Nephron (organoid): ENCODE measurements at regions not wholly inside any gene's neighbourhood (a gene's known extent, or its start where the extent isn't known, plus 50 kb on each side); places are given as distances from the start of the nearest gene placed in this dataset.

ENCODE experiments used
- H3K27ac Mint-ChIP-seq, 3 experiments: 2 replicates each; pipeline ENCODE4 v1.8.0; 2020; ENCODE audit warnings: mixed read lengths in 3 of 3, mild to moderate bottlenecking in 2 of 3, moderate library complexity in 1 of 3
- H3K27me3 Mint-ChIP-seq: 2 replicates; pipeline ENCODE4 v1.8.0; 2021; ENCODE audit warnings: low read depth, mild to moderate bottlenecking, moderate library complexity, mixed read lengths
- H3K36me3 Mint-ChIP-seq: 2 replicates; pipeline ENCODE4 v1.8.0; 2020; ENCODE audit warnings: low read depth, mixed read lengths
- H3K4me1 Mint-ChIP-seq: 2 replicates; pipeline ENCODE4 v1.8.0; 2020; ENCODE audit warnings: mixed read lengths
- H3K4me3 Mint-ChIP-seq, 3 experiments: 2 replicates each; pipeline ENCODE4 v1.8.0; 2020; ENCODE audit warnings: mild to moderate bottlenecking in 3 of 3, mixed read lengths in 3 of 3, moderate library complexity in 2 of 3
- H3K9me3 Mint-ChIP-seq: 2 replicates; pipeline ENCODE4 v1.8.0; 2020; ENCODE audit warnings: mixed read lengths
- CTCF ChIP-seq, 3 experiments: fragments of 200-600 bp; sonication (generic); IDR thresholded peaks; one replicate each; pipeline ENCODE4 v1.5.0; 2021; ENCODE audit warnings: antibody characterized with exemption in 3 of 3; ENCODE audit not compliant: unreplicated experiment in 3 of 3

- no peak for TF ChIP-seq CTCF (IDR thresholded peaks at IDR 0.05; ENCODE audit: unreplicated experiment in 3 of 3)
- H3K27me3 Mint-ChIP-seq: peaks cover 6% of the 10 kb centered on the region
- H3K4me3 Mint-ChIP-seq: no peak overlapping the region
- H3K9me3 Mint-ChIP-seq: peaks cover 10% of the 10 kb centered on the region
- H3K36me3 Mint-ChIP-seq: no peaks in the 10 kb centered on the region
- H3K27ac Mint-ChIP-seq: no peak overlapping the region
- H3K4me1 Mint-ChIP-seq: no peaks in the 10 kb centered on the region
These were observed 125.2 kb downstream of the PTPRS start for GRCh38 chr19:5215431-5215830.

- H3K27me3 Mint-ChIP-seq: peaks cover 6% of the 10 kb centered on the region
- TF ChIP-seq CTCF (IDR thresholded peaks at IDR 0.05; ENCODE audit: unreplicated experiment in 3 of 3): no peak
- H3K9me3 Mint-ChIP-seq: peaks cover 10% of the 10 kb centered on the region
- H3K36me3 Mint-ChIP-seq: no peaks in the 10 kb centered on the region
- H3K4me1 Mint-ChIP-seq: no peaks in the 10 kb centered on the region
- no peak overlapping the region for H3K27ac Mint-ChIP-seq
- H3K4me3 Mint-ChIP-seq: no peak overlapping the region
These were observed 125.7 kb downstream of the PTPRS start for GRCh38 chr19:5214902-5215301.

- TF ChIP-seq CTCF (IDR thresholded peaks at IDR 0.05; ENCODE audit: unreplicated experiment in 3 of 3): no peak
- Mint-ChIP-seq H3K27ac (no peak overlapping the region), H3K4me3 (no peak overlapping the region), H3K36me3 (no peaks in the 10 kb centered on the region), H3K27me3 (peaks cover 6% of the 10 kb centered on the region), H3K4me1 (no peaks in the 10 kb centered on the region), H3K9me3 (peaks cover 10% of the 10 kb centered on the region)
These were observed 126.2 kb downstream of the PTPRS start for GRCh38 chr19:5214371-5214770.

GRCh38 chr19:5213667-5214066, 126.9 kb downstream of the PTPRS start:
- peaks cover 10% of the 10 kb centered on the region for H3K9me3 Mint-ChIP-seq
- no peak overlapping the region for H3K4me3 Mint-ChIP-seq
- H3K27me3 Mint-ChIP-seq: peaks cover 6% of the 10 kb centered on the region
- H3K36me3 Mint-ChIP-seq: no peaks in the 10 kb centered on the region
- no peak overlapping the region for H3K27ac Mint-ChIP-seq
- H3K4me1 Mint-ChIP-seq: no peaks in the 10 kb centered on the region
- no peak for TF ChIP-seq CTCF (IDR thresholded peaks at IDR 0.05; ENCODE audit: unreplicated experiment in 3 of 3)

GRCh38 chr19:5212101-5212500, 128.5 kb downstream of the PTPRS start:
- H3K27me3 Mint-ChIP-seq: peaks cover 6% of the 10 kb centered on the region
- no peaks in the 10 kb centered on the region for H3K4me1 Mint-ChIP-seq
- H3K4me3 Mint-ChIP-seq: no peak overlapping the region
- H3K27ac Mint-ChIP-seq: no peak overlapping the region
- H3K9me3 Mint-ChIP-seq: peaks cover 10% of the 10 kb centered on the region
- no peaks in the 10 kb centered on the region for H3K36me3 Mint-ChIP-seq
- no peak for TF ChIP-seq CTCF (IDR thresholded peaks at IDR 0.05; ENCODE audit: unreplicated experiment in 3 of 3)

GRCh38 chr19:5211217-5211822, 129.3 kb downstream of the PTPRS start:
- peaks cover 10% of the 10 kb centered on the region for H3K9me3 Mint-ChIP-seq
- no peaks in the 10 kb centered on the region for H3K4me1 Mint-ChIP-seq
- peaks cover 9% of the 10 kb centered on the region for H3K27me3 Mint-ChIP-seq
- H3K27ac Mint-ChIP-seq: no peak overlapping the region
- TF ChIP-seq CTCF (IDR thresholded peaks at IDR 0.05; ENCODE audit: unreplicated experiment in 3 of 3): no peak
- H3K4me3 Mint-ChIP-seq: no peak overlapping the region
- H3K36me3 Mint-ChIP-seq: no peaks in the 10 kb centered on the region
